CD4-positive, CD25-positive, alpha-beta regulatory T cell (primary cell): ENCODE measurements at regions not wholly inside any gene's neighbourhood (a gene's known extent, or its start where the extent isn't known, plus 50 kb on each side); places are given as distances from the start of the nearest gene placed in this dataset.
"Not testable (repeated sequence)": the region's sequence is repeated elsewhere in the genome, so short reads cannot be mapped to it uniquely, and the experiment has no call there.

Experiments
- ATAC-seq, 2 donors: fragments of 150-1000 bp; cut with Tn5 transposase; one replicate each; pipeline ENCODE4 v1.10.0; 2021; ENCODE audit warnings: low read depth in 2 of 2, moderate number of reproducible peaks in 2 of 2, moderate library complexity in 1 of 2
- DNase-seq, 3 donors: peaks; one replicate each; pipeline versions ENCODE4 v3.0.0 to v3.0.0-alpha.2; 2012 to 2022; ENCODE audit warnings: mixed read lengths in 1 of 3
- H3K27ac ChIP-seq: one replicate; pipeline ENCODE4 v1.7.0; 2013; ENCODE audit warnings: mild to moderate bottlenecking, low read length; ENCODE audit not compliant: insufficient read depth, poor library complexity, severe bottlenecking
- H3K27me3 ChIP-seq: one replicate; pipeline ENCODE4 v1.7.0; 2013; ENCODE audit warnings: low read length; ENCODE audit not compliant: control insufficient read depth, insufficient read depth
- H3K36me3 ChIP-seq: one replicate; pipeline ENCODE4 v1.7.0; 2013; ENCODE audit warnings: mild to moderate bottlenecking, low read length, moderate library complexity; ENCODE audit not compliant: control insufficient read depth, insufficient read depth
- H3K4me1 ChIP-seq: 2 replicates; pipeline ENCODE4 v1.7.0; 2013; ENCODE audit warnings: mild to moderate bottlenecking, low read length; ENCODE audit not compliant: insufficient read depth, control insufficient read depth, poor library complexity, severe bottlenecking
- H3K4me3 ChIP-seq: one replicate; pipeline ENCODE4 v1.7.0; 2013; ENCODE audit warnings: low read depth, mild to moderate bottlenecking, low read length, moderate library complexity
- H3K9me3 ChIP-seq, 2 experiments: 1 replicate in 1 of 2; 2 replicates in 1 of 2; pipeline ENCODE4 v1.7.0; 2013; ENCODE audit warnings: low read length in 2 of 2, mild to moderate bottlenecking in 1 of 2, moderate library complexity in 1 of 2; ENCODE audit not compliant: control insufficient read depth in 2 of 2
- H3K27ac Mint-ChIP-seq, 3 donors: one replicate each; pipeline ENCODE4 v1.8.0; 2020 to 2022; ENCODE audit warnings: mild to moderate bottlenecking in 3 of 3, mixed read lengths in 3 of 3, moderate library complexity in 2 of 3
- H3K27me3 Mint-ChIP-seq: one replicate; pipeline ENCODE4 v1.8.0; 2022; ENCODE audit warnings: mild to moderate bottlenecking, mixed read lengths
- H3K36me3 Mint-ChIP-seq: one replicate; pipeline ENCODE4 v1.8.0; 2020; ENCODE audit warnings: mixed read lengths
- H3K4me1 Mint-ChIP-seq, 4 donors: one replicate each; pipeline ENCODE4 v1.8.0; 2020 to 2022; ENCODE audit warnings: mixed read lengths in 4 of 4, mild to moderate bottlenecking in 1 of 4
- H3K4me3 Mint-ChIP-seq, 4 donors: one replicate each; pipeline ENCODE4 v1.8.0; 2020 to 2022; ENCODE audit warnings: mild to moderate bottlenecking in 4 of 4, mixed read lengths in 4 of 4, moderate library complexity in 3 of 4
- H3K9me3 Mint-ChIP-seq, 7 donors: one replicate each; pipeline ENCODE4 v1.8.0; 2020 to 2022; ENCODE audit warnings: mixed read lengths in 7 of 7, mild to moderate bottlenecking in 3 of 7, moderate library complexity in 2 of 7

- H3K36me3 Mint-ChIP-seq, ATAC-seq, H3K4me1 Mint-ChIP-seq, H3K27me3 Mint-ChIP-seq, H3K4me3 ChIP-seq, H3K4me1 ChIP-seq, H3K9me3 ChIP-seq, H3K4me3 Mint-ChIP-seq, H3K27ac Mint-ChIP-seq, H3K36me3 ChIP-seq, H3K27ac ChIP-seq, DNase-seq, H3K9me3 Mint-ChIP-seq, H3K27me3 ChIP-seq: not testable (repeated sequence)
Measured at GRCh38 chrY:22001163-22001562, 83.3 kb upstream of the RBMY1E start.

GRCh38 chrY:21987222-21987621, 69.4 kb upstream of the RBMY1E start:
- H3K4me3 Mint-ChIP-seq, H3K4me1 ChIP-seq, H3K36me3 ChIP-seq, DNase-seq, H3K9me3 Mint-ChIP-seq, H3K27ac Mint-ChIP-seq, H3K4me1 Mint-ChIP-seq, H3K9me3 ChIP-seq, H3K4me3 ChIP-seq, H3K27ac ChIP-seq, H3K36me3 Mint-ChIP-seq, H3K27me3 Mint-ChIP-seq, H3K27me3 ChIP-seq: not testable (repeated sequence)
- peak in 1 of 2 donors; percentile 53 for ATAC-seq

GRCh38 chrY:21980937-21981336, 63.1 kb upstream of the RBMY1E start:
- H3K36me3 ChIP-seq, H3K27ac Mint-ChIP-seq, H3K4me1 ChIP-seq, ATAC-seq, H3K27me3 Mint-ChIP-seq, H3K4me1 Mint-ChIP-seq, H3K9me3 ChIP-seq, H3K27me3 ChIP-seq, H3K4me3 ChIP-seq, H3K36me3 Mint-ChIP-seq, H3K4me3 Mint-ChIP-seq, H3K27ac ChIP-seq, DNase-seq, H3K9me3 Mint-ChIP-seq: not testable (repeated sequence)

GRCh38 chrY:21980348-21980747, 62.5 kb upstream of the RBMY1E start:
- ATAC-seq, H3K4me1 Mint-ChIP-seq, H3K27ac ChIP-seq, H3K4me1 ChIP-seq, H3K27ac Mint-ChIP-seq, H3K9me3 ChIP-seq, DNase-seq, H3K27me3 Mint-ChIP-seq, H3K4me3 ChIP-seq, H3K36me3 ChIP-seq, H3K36me3 Mint-ChIP-seq, H3K9me3 Mint-ChIP-seq, H3K4me3 Mint-ChIP-seq, H3K27me3 ChIP-seq: not testable (repeated sequence)

- not testable (repeated sequence) for H3K9me3 ChIP-seq, H3K4me1 Mint-ChIP-seq, H3K9me3 Mint-ChIP-seq, H3K27ac ChIP-seq, ATAC-seq, H3K27ac Mint-ChIP-seq, H3K36me3 ChIP-seq, H3K4me1 ChIP-seq, DNase-seq, H3K4me3 ChIP-seq, H3K4me3 Mint-ChIP-seq, H3K27me3 Mint-ChIP-seq, H3K36me3 Mint-ChIP-seq, H3K27me3 ChIP-seq
Measured at GRCh38 chrY:21979106-21979505, 61.3 kb upstream of the RBMY1E start.

- H3K4me1 Mint-ChIP-seq, ATAC-seq, H3K9me3 ChIP-seq, H3K4me3 ChIP-seq, H3K27me3 Mint-ChIP-seq, H3K9me3 Mint-ChIP-seq, H3K4me3 Mint-ChIP-seq, H3K36me3 Mint-ChIP-seq, H3K4me1 ChIP-seq, H3K27me3 ChIP-seq, DNase-seq, H3K27ac ChIP-seq, H3K36me3 ChIP-seq, H3K27ac Mint-ChIP-seq: not testable (repeated sequence)
Measured at GRCh38 chrY:21978204-21978603, 60.4 kb upstream of the RBMY1E start.
